Body of pancreas (tissue), 4 donors: ENCODE measurements at regions not wholly inside any gene's neighbourhood (a gene's known extent, or its start where the extent isn't known, plus 50 kb on each side); places are given as distances from the start of the nearest gene placed in this dataset.

Experiments
- ATAC-seq: fragments of 150-250 bp; one replicate; pipeline ENCODE4 v1.9.1; 2016
- DNase-seq, 4 donors: peaks; one replicate each; pipeline ENCODE4 v3.0.0-alpha.2; 2019
- H3K27ac ChIP-seq, 4 donors: fragments of 200-600 bp; sonication (generic); 1 replicate in 3 of 4; 2 replicates in 1 of 4; pipeline versions ENCODE4 v1.5.1 to v1.6.1; 2016 to 2019; ENCODE audit warnings: mild to moderate bottlenecking in 1 of 4, mixed read lengths in 1 of 4, moderate library complexity in 1 of 4
- H3K27me3 ChIP-seq, 2 donors: fragments of 200-600 bp; sonication (generic); one replicate each; pipeline ENCODE4 v1.6.0; 2016; ENCODE audit warnings: mild to moderate bottlenecking in 1 of 2
- H3K36me3 ChIP-seq, 2 donors: fragments of 200-600 bp; sonication (generic); replicated peaks in 1 of 2; 2 replicates each; pipeline ENCODE4 v1.5.1; 2016; ENCODE audit warnings: low read depth in 2 of 2; ENCODE audit not compliant: insufficient read depth in 1 of 2
- H3K4me1 ChIP-seq: fragments of 200-600 bp; sonication (generic); one replicate; pipeline ENCODE4 v1.6.0; 2016
- H3K4me3 ChIP-seq, 2 donors: fragments of 200-600 bp; sonication (generic); 1 replicate in 1 of 2; 2 replicates in 1 of 2; pipeline ENCODE4 v1.5.1; 2016 to 2019
- H3K9me3 ChIP-seq, 3 donors: fragments of 200-600 bp; sonication (generic); 1 replicate in 2 of 3; 2 replicates in 1 of 3; pipeline ENCODE4 v1.5.1; 2016
- CTCF ChIP-seq, 7 experiments: fragments of 450-650 bp in 4 of 7; fragments of 200-600 bp in 3 of 7; sonication (generic) in 3 of 7; IDR thresholded peaks; one replicate each; pipeline ENCODE4 v1.5.1; 2016 to 2019; ENCODE audit warnings: antibody characterized with exemption in 7 of 7
- POLR2A ChIP-seq, 3 donors: fragments of 450-650 bp; IDR thresholded peaks; one replicate each; pipeline ENCODE4 v1.6.1; 2016; ENCODE audit warnings: antibody characterized with exemption in 3 of 3, mild to moderate bottlenecking in 2 of 3
- WGBS, 2 donors: methylation state at CpG; one replicate each; pipeline ENCODE4 v1.1.5; 2017; 5-methylcytosine and 5-hydroxymethylcytosine counted together
- intact Hi-C: fragments of 100-400 bp; cut with DNase I; formaldehyde crosslinking; loops from one replicate; pipeline ENCODE4 v1.15.1; 2023

DNA sequence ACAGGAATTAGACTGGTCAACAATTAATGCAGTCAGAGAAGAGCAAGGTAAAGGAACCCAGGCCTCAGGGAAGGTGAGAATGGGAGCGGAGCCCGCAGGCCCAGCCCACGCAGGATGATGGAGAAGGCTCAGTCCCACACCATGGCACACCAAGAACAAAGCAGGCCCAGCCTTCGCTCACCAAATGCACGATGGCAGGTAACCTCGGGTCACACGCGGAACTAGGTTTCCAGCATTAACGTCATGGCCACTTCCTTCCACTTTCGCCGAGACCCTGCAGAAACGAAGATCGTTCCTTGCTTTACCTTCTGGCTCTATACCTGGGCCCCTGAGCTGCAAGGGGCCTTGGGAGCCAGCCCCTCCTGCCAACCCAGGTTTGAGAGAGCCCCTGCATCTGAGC is 240.2 kb upstream of the C1orf174 start:
- ATAC-seq, result no peak
- intact Hi-C loops, result no loop called here
- no peaks in the 10 kb centered on the region for H3K4me1 ChIP-seq
- WGBS, 2 donors, result 66 to 74% methylated on average over 13 of the region's 13 CpGs
- H3K27ac ChIP-seq, result no peak overlapping the region
- DNase-seq, result no peak
- no peaks in the 10 kb centered on the region for H3K9me3 ChIP-seq
- no peaks in the 10 kb centered on the region for H3K36me3 ChIP-seq
- no peak for TF ChIP-seq POLR2A (IDR thresholded peaks at IDR 0.05)
- TF ChIP-seq CTCF (IDR thresholded peaks at IDR 0.05), result no peak
- peaks cover 0 to 8% of the 10 kb centered on the region in 2 donors for H3K27me3 ChIP-seq
- no peak overlapping the region for H3K4me3 ChIP-seq

DNA sequence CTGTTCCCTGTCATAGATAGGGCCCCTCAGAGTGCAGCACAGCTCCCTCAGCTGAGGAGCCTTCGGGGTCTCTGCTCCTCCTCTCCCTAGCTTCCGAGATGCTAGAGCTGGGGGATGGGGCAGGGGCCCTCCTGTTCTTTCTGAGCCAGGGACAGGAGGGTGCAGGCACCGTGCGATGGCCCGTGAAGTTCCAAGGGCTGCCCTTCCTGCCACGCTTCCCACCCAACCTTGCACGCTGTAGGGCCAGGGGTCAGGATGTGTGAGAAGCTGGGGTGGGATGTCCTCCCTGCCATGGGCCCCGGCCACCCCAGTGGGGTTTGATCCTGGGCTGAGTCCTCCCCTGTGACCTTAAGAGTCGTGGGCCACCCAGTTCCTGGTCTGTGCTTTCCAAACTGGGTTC is 240.7 kb upstream of the C1orf174 start:
- Histone ChIP-seq H3K27me3 (peaks cover 0 to 8% of the 10 kb centered on the region in 2 donors), H3K9me3 (no peaks in the 10 kb centered on the region), H3K36me3 (no peaks in the 10 kb centered on the region), H3K4me1 (no peaks in the 10 kb centered on the region), H3K4me3 (no peak overlapping the region), H3K27ac (no peak overlapping the region)
- intact Hi-C loops, result no loop called here
- DNase-seq (no peak), ATAC-seq (no peak)
- TF ChIP-seq POLR2A (IDR thresholded peaks at IDR 0.05) (no peak), CTCF (IDR thresholded peaks at IDR 0.05) (no peak)
- 40 to 69% methylated on average over 2 to 9 of the region's 9 CpGs for WGBS, 2 donors

DNA sequence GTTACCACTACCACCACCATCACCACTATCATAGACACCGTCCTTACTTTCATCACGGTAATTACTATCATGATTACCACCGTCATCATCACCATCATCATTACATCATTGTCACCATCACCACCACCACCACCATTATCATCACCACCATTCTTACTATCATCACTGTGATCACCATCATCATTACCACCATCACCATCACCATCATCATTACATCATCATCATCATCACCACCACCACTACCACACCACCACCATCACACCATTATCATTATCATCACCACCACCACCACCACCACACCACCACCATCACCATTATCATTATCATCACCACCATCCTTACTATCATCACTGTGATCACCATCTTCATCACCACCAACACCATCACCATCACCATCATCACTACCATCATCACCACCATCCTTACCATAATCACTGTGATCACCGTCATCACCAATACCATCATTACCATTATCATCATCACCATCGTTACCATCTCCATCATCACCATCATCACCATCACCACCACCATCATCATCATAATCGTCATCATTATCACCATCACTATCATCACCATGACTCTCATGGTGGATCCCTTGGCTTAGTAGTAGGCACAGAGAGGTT is 244.4 kb upstream of the C1orf174 start:
- no peak overlapping the region for H3K27ac ChIP-seq
- ATAC-seq (no peak), DNase-seq (no peak)
- WGBS, 2 donors, result 80 to 89% methylated on average over 6 of the region's 6 CpGs
- H3K36me3 ChIP-seq, result no peaks in the 10 kb centered on the region
- no peaks in the 10 kb centered on the region for H3K27me3 ChIP-seq
- intact Hi-C loops, result no loop called here
- no peak overlapping the region for H3K4me3 ChIP-seq
- no peaks in the 10 kb centered on the region for H3K4me1 ChIP-seq
- no peak for TF ChIP-seq POLR2A (IDR thresholded peaks at IDR 0.05)
- no peak for TF ChIP-seq CTCF (IDR thresholded peaks at IDR 0.05)
- H3K9me3 ChIP-seq, result no peaks in the 10 kb centered on the region

- no peak for TF ChIP-seq CTCF (IDR thresholded peaks at IDR 0.05)
- no peak for TF ChIP-seq POLR2A (IDR thresholded peaks at IDR 0.05)
Observed at GRCh38 chr1:4146101-4146500, 246.0 kb upstream of the C1orf174 start.

DNA sequence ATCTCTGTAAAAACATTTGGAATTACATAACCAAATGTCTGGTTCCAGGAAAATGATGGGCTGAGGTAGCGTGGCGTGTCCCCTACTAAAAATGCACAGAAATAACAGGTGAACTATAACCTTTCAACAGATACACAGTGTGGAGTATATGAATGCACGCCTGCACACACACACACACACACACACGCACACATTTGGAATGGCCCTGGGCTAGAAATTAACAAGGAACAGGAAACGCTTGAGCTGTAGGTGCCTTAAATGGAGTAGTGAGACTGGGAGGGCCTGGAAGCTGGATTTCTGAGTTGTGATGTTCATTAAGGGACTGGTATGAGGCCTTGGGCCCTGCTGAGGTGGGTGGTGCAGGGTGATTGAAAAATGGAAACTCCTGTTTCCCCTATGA is 246.5 kb upstream of the C1orf174 start:
- no peaks in the 10 kb centered on the region for H3K4me1 ChIP-seq
- H3K9me3 ChIP-seq, result no peaks in the 10 kb centered on the region
- H3K27ac ChIP-seq, result no peak overlapping the region
- WGBS, 2 donors, result 59 to 78% methylated on average over 3 to 5 of the region's 5 CpGs
- no peak for DNase-seq
- no peak for ATAC-seq
- H3K4me3 ChIP-seq, result no peak overlapping the region
- TF ChIP-seq CTCF (IDR thresholded peaks at IDR 0.05), result no peak
- TF ChIP-seq POLR2A (IDR thresholded peaks at IDR 0.05), result no peak
- no peaks in the 10 kb centered on the region for H3K27me3 ChIP-seq
- intact Hi-C loops, result no loop called here
- H3K36me3 ChIP-seq, result no peaks in the 10 kb centered on the region

More at GRCh38 chr1:4146101-4146500, 246.0 kb upstream of the C1orf174 start:
- Histone ChIP-seq H3K4me1 (no peaks in the 10 kb centered on the region), H3K9me3 (no peaks in the 10 kb centered on the region), H3K27ac (no peak overlapping the region), H3K4me3 (no peak overlapping the region), H3K27me3 (no peaks in the 10 kb centered on the region), H3K36me3 (no peaks in the 10 kb centered on the region)
- WGBS, 2 donors, result 54 to 59% methylated on average over 7 of the region's 7 CpGs
- intact Hi-C loops, result no loop called here
- ATAC-seq (no peak), DNase-seq (no peak)
